ENCODE measurements at regions not wholly inside any gene's neighbourhood (a gene's known extent, or its start where the extent isn't known, plus 50 kb on each side); places are given as distances from the start of the nearest gene placed in this dataset.

- no peak for TF ChIP-seq TAF1 (IDR thresholded peaks at IDR 0.05; ENCODE audit: borderline replicate concordance, insufficient read depth, low read length)
- no peak for TF ChIP-seq POLR2AphosphoS5 (IDR thresholded peaks at IDR 0.05; ENCODE audit: low read depth, low read length)
- TF ChIP-seq SIN3A (IDR thresholded peaks at IDR 0.05; ENCODE audit: borderline replicate concordance, insufficient read depth, low read length), result no peak
- TF ChIP-seq REST (IDR thresholded peaks at IDR 0.05; ENCODE audit: insufficient read depth in 1 of 2, low read depth in 2 of 2, low read length in 2 of 2), result no peak
Measured at GRCh38 chr15:81572190-81572589, 198.2 kb upstream of the TMC3 start.

Data from PFSK-1 (cell line).